ENCODE measurements at regions not wholly inside any gene's neighbourhood (a gene's known extent, or its start where the extent isn't known, plus 50 kb on each side); places are given as distances from the start of the nearest gene placed in this dataset.

- DNase-seq: no peak
Measured at GRCh38 chr1:17979815-17980214, 127.8 kb upstream of the IGSF21 start.

DNA sequence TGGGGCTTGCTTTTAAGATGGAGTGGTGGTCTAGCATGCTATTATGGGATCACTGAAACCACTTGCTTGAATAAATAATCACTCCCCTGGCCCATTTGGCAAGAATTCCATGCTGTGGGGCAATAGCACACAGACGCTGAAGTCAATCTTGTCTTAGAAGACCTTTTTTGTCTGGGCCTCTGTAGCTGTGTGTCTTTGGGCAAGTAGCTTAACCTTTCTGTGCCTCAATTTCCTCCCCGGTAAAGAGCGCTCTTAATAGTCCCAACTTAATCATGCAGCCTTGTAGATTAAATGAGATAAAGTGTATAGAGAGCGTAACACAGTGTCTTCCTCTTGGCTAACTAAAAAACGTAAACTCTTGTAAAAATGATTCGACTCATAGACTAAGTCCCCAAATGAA is 125.4 kb upstream of the IGSF21 start:
- no peak for DNase-seq

- DNase-seq: peak; percentile 36
Measured at GRCh38 chr1:17984583-17984982, 123.0 kb upstream of the IGSF21 start.

GRCh38 chr1:17986156-17986555 is 121.4 kb upstream of the IGSF21 start:
- no peak for DNase-seq

- DNase-seq: no peak
Measured at GRCh38 chr1:17990401-17990800, 117.2 kb upstream of the IGSF21 start.

DNA sequence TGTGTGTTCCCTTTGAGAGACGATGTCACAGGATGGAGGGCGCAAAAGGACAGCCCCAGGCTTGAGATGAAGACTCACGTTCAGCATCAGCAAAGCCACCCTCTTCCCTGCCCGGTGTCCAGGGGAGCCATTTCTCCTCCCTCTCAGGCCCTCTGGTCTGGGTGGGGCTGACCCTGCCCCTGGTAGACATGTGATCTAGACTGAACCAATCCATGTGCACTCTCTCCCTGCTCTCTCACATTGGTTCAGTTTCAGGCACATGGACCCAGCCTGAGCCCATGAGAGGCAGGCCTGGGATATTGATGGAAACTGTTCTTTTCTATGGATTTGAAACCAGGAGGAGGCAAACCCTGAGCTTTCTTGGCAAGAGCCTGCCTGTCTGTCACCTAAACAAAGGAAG is 115.6 kb upstream of the IGSF21 start:
- no peak for DNase-seq

DNA sequence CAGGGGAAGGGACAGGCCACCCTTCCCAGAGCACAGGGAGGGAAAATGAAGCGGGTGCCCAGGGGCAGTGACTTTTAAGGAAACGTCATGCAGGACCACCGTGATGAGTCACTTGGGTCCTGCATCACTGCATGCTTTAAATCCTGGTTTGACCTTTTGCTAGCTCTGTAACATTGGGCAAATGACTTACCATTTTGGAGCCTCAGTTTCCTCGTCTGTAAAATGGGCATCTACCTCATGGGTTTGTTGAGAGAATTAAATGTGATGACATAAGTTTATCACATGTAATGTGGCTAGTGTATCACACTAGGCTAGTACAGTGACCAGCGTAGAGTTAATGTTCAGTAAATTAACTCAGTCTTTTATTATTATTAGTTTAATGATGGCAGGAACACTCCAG is 114.8 kb upstream of the IGSF21 start:
- DNase-seq: no peak

- DNase-seq: no peak
Measured at GRCh38 chr1:17994046-17994445, 113.6 kb upstream of the IGSF21 start.

- DNase-seq: no peak
Measured at GRCh38 chr1:17995480-17995879, 112.1 kb upstream of the IGSF21 start.

- DNase-seq: no peak
Measured at GRCh38 chr1:17998889-17999288, 108.7 kb upstream of the IGSF21 start.

GRCh38 chr1:17999884-18000283 is 107.7 kb upstream of the IGSF21 start:
- DNase-seq: no peak

DNA sequence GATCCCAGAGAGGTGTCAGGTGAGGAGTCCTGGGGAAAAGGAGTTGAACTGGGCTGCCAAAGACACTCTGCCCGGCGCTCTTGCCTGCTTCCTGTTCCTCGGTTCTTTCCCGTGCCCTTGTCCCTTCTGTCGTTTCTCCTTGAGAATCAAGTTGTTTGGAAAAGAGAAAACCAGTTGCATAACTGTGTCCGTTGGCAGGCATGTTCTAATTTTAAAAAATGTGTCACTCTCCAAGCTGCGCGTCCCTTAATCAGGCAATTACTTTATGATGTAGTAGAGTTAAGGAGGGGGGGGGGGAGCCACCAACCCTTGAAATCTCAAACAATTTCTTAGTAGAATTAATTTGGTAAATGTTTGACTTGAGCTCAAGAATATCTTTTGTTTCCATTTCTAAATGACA is 105.9 kb upstream of the IGSF21 start:
- no peak for DNase-seq

GRCh38 chr1:18004278-18004677 is 103.3 kb upstream of the IGSF21 start:
- no peak for DNase-seq

DNA sequence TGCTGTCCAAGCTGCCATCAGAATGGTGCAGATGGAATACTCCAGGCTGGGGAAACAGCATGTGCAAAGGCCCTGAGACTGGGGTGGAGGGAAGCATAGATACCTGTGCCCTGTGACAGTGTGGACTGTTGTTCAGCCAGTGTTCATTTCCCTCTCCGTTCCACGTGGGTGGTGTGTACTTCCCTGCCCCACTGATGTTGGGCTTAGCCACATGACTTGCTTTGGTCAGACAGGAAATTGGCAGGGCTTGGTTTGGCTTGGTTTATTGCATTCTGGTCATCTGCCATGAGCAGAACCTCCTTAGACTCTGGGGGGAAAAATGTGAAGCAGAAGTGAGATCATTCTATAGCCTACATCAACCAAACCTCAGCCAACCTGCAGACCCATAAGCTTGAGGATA is 102.4 kb upstream of the IGSF21 start:
- no peak for DNase-seq

DNA sequence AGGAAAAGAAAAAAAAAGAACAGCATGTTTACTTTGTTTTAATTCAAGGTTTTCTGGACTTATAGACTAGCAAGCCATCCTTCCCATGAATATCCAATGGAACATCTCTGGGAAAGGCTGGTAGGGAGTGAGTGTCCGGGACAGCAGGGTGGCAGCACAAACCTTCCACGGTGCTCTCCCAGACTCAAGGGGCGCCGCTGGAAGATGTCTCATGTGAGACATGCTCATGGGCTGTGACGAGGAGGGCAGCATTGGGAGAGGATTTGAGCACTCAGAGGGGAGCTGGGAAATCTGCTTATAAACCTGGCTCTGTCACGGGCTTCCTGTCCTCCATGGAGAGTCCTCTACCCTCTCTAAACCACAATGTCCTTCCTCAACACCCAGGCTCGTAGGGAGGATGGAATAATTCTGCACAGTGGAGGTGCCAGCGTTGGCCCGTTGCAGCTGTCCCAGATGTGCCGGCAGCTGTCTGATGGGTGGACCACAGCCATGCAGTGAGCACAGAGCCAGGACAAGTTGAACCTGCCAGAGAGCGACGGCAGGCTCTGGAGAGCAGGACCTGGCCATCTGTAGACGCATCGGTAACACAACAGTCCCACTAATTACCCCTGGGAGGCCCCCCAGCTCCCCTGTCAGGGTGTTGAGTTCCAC is 100.1 kb upstream of the IGSF21 start:
- DNase-seq: no peak

DNA sequence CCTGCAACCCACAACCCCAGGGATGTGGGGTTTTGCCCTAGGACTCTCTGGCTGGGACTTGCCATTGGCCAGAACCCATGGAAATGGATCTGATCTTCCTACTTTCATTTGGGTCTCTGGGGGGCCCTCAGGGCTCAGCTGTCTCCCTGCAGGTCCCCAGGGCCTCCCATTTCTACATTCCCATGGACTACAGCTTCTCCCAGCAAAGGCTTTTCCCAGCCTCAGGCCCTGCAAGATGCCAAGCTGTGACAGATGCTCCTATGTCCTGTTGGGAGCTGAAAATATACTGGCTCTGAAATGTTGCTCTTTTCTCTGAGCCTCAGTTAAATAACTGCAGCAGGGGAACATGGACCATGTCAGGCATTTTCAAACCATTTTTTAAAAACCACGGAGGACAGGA is 99.5 kb upstream of the IGSF21 start:
- DNase-seq: no peak

- no peak for DNase-seq
Measured at GRCh38 chr1:18009055-18009454, 98.5 kb upstream of the IGSF21 start.

- DNase-seq: no peak
Measured at GRCh38 chr1:18009478-18009961, 98.1 kb upstream of the IGSF21 start.

- no peak for DNase-seq
Measured at GRCh38 chr1:18010408-18010807, 97.2 kb upstream of the IGSF21 start.

GRCh38 chr1:18010945-18011344 is 96.7 kb upstream of the IGSF21 start:
- DNase-seq: no peak

- DNase-seq: no peak
Measured at GRCh38 chr1:18011703-18012102, 95.9 kb upstream of the IGSF21 start.

- DNase-seq: no peak
Measured at GRCh38 chr1:18012686-18013085, 94.9 kb upstream of the IGSF21 start.

- DNase-seq: no peak
Measured at GRCh38 chr1:18013216-18013615, 94.4 kb upstream of the IGSF21 start.

DNA sequence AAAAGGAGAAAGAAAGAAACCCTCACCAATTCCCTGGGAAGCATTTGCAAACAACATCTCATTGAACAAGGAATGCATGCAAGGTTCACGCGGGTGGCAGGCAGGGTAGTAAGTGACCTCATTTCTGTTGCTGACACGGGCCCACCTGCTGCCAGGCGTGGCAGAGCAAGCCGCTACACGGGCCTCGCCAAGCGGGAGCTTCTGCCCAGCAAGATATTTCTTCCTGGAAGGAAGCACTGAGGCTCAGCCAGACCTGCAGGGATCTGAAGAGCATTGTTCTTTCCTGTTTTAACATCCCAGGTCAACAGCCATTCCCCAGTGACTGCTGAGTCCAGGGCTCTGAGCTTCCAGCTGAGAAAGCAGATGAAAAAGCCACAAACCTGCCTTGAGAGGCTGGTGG is 91.9 kb upstream of the IGSF21 start:
- no peak for DNase-seq

DNA sequence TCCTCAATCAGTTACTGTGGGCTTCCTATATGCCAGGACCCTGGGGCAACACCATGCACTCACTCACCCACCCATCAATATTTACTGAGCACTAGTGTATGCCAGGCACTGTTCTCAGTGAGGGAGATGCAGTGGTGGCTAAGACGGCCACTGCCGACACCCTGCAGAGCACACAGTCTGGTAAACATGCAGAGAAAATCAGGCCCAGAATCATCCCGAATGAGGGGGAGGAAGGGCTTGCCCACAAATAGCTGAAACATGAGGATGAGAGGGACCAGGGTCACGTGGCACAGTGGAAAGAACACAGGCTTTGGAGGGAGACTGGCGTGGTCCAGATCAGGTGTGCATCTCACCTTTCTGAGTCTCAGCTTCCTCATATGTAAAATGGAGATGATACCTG is 89.2 kb upstream of the IGSF21 start:
- no peak for DNase-seq

All from CD4-positive, alpha-beta T cell treated with Interleukin-17A for 4 hours (primary cell).